GM12872 (cell line): ENCODE measurements at regions not wholly inside any gene's neighbourhood (a gene's known extent, or its start where the extent isn't known, plus 50 kb on each side); places are given as distances from the start of the nearest gene placed in this dataset.

Experiments used
- TF ChIP-seq, protein P1 (sequence below): IDR thresholded peaks from 3 replicates; pipeline ENCODE4 v1.5.1; 2011; ENCODE audit warnings: low read depth, mild to moderate bottlenecking, low read length, moderate library complexity; ENCODE audit not compliant: insufficient read depth

DNA sequence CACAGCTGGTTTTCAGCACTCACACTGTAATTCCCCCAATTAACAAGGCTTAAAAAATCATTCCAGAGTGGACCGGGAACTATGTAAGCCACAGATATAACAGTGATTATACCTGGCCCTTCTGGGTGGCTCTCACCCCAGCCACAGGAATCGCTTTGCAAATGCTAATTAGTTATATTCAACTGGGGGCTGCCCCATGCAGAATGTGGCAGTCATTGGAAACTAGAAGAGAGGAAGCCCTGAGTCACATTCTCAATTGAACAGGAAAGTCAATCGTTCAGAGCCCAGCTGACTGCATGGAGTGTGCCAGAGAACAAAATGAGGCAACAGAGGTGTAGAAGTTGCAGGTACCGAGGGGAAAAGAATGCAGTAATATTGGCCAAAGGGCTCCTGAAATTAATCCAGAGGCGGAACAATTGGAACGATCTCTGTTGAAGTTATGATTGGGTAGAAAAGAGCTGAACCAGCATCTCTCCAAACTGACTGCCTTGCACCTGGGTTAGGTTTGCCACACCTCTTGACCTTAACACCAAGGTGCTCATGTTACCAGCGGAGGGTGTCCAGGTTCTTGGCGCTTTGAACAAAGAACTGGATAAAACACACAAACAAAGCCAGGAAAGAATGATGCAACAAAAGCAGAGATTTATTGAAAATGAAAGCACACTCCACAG lies 909.7 kb upstream of the AUTS2 start:
- TF ChIP-seq, protein P1, sequence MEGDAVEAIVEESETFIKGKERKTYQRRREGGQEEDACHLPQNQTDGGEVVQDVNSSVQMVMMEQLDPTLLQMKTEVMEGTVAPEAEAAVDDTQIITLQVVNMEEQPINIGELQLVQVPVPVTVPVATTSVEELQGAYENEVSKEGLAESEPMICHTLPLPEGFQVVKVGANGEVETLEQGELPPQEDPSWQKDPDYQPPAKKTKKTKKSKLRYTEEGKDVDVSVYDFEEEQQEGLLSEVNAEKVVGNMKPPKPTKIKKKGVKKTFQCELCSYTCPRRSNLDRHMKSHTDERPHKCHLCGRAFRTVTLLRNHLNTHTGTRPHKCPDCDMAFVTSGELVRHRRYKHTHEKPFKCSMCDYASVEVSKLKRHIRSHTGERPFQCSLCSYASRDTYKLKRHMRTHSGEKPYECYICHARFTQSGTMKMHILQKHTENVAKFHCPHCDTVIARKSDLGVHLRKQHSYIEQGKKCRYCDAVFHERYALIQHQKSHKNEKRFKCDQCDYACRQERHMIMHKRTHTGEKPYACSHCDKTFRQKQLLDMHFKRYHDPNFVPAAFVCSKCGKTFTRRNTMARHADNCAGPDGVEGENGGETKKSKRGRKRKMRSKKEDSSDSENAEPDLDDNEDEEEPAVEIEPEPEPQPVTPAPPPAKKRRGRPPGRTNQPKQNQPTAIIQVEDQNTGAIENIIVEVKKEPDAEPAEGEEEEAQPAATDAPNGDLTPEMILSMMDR: no peak

DNA sequence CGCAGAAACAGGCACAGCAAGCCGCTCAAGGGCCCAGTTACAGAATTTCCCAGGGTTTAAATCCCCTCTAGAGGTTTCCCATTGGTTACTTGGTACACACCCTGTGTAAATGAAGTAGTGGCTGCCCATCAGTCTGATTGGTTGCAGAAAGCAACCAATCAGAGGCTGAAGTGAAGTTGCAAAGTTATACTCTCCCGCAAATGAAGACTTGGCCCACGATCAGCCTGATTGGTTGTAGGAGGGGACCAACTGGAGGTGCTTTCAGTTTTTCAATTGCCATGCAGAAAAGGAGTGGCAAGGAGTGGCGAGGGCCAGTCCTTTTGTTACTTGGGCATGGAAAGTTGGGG lies 909.2 kb upstream of the AUTS2 start:
- TF ChIP-seq, protein P1: no peak

DNA sequence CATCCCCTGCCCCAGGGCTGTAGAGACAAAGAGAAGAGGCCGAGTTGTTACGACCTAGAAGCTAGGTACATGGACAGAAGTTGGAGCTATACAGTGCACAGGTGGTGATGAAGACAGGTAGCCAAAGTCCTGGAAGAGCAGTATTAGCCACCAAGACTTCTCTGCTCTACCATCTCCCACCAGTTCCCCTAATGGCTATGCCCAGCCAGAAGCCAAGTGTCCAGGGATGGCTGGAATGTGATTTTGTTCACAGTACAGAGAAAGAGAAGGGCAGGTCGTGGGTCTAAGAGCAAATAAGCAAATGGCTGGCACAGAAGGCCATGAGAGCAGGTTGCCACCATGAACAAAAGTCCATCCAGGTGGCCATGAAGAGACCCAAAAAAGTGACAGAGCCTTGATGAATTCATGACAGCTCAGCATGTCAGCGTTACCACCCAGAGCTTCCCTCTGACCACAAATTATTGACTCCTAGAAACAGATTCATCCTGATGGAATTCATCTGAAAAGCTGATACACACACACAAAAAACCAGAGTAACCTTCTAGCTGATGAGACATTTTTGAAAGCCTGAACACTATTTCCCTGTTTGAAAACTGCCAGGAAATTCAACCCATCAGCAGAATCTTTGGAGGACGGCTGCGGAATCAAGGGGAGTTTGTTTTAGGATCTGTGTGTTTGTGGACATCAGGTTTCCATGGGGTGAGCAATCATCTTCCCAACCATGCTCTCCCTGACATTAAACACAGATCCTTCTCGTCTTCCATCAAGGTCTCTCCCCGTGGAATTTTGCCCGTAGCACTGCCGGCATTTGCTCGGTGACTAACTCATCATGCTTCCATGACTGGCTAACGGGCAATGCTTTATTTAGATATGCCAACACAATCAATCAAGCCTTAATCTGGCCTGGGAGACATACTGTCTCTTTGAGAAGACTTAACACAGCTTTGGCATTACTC lies 906.7 kb upstream of the AUTS2 start:
- TF ChIP-seq, protein P1: no peak

DNA sequence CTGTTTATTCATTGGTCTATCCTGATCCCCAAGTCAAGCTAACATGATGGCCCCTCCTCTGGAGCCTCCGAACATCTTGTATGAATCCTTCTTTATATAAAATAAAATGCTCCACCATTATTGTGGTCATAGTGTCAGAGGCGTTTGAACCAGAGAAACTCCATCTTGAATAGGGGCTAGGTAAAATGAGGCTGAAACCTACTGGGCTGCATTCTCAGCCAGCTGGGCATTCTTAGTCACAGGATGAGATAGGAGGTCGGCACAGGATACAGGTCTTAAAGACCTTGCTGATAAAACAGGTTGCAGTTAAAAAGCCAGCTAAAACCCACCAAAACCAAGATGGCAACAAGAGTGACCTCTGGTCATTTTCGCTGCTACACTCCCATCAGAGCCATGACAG lies 905.8 kb upstream of the AUTS2 start:
- TF ChIP-seq, protein P1: no peak

DNA sequence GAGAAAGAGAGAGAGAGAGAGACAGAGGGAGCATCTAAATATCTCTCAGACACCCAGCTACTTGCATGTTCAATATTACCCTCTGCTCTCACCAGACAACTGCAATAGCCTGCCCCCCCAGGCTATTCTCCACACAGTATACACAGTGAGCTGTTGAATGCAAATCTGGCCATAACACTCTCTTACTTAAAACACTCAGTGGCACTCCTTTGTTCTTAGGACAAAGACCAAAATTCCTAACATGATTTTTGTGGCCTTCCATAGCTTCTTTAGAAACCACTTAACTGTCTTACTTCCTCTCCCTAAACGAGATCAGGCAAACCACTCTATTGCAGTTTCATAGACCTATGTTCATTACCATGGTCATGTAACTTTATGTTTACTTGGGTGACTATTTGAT lies 903.6 kb upstream of the AUTS2 start:
- TF ChIP-seq, protein P1: no peak

DNA sequence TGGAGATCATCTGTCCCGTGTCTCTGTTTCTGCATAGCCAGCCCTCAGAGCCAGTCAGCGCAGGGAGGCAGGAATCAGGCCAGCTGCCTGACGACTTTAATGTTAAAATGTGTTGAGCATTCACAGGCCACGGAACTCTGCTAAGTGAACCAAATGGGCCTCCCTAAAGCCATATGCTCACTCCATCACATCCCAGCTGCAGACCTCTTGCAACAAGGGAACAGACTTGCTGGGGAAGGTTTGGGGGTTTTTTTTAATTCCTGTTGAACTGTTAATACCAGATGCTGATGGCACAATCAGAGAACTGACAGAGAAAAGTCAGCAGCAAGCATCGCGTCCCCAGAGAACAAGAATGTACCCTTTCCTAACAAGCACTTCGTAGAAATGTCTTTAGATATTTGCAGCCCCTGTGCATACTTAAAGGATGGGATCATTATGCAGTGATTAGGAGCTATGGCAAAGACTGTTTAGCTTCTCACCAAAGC lies 900.4 kb upstream of the AUTS2 start:
- TF ChIP-seq, protein P1: no peak

DNA sequence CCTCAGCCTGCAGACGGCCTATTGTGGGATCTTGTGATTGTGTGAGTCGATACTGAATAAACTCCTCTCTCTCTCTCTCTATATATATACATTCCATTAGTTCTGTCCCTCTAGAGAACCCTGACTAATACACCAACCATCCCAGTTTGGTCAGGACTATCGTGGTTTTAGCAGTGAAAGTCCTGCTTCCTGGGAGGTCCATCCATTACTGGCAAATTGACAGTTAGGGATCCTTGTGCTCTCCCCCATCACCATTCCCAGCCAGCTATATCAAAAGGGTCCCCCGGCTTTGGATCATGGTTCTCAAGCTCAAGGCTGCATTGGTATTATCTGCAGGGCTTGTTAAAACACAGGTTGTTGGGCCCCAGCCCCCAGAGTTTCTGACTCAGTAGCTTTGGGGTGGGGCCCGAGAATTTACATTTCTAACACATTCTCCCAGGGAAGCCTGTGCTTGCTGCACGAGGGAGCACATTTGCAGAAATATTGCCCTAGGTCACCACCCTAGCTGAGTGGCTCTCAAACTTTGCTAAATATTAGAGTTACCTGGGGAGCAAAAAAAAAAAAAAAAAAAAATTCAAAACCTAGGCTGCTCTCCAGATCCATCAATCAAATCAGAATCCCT lies 899.1 kb upstream of the AUTS2 start:
- TF ChIP-seq, protein P1: no peak
